Neuronal stem cell (in vitro differentiated cells): ENCODE measurements at regions not wholly inside any gene's neighbourhood (a gene's known extent, or its start where the extent isn't known, plus 50 kb on each side); places are given as distances from the start of the nearest gene placed in this dataset.

Source experiments
- DNase-seq: peaks from one replicate; pipeline ENCODE4 v3.0.0-alpha.2; 2013; ENCODE audit warnings: low spot score
- H2AFZ ChIP-seq: one replicate; pipeline ENCODE4 v1.6.1; 2013; ENCODE audit warnings: mild to moderate bottlenecking, low read length, inconsistent platforms
- H2AK5ac ChIP-seq: 2 replicates; pipeline ENCODE4 v1.6.1; 2013; ENCODE audit warnings: low read depth, mild to moderate bottlenecking, inconsistent platforms, low read length, moderate library complexity, mixed read lengths
- H2BK120ac ChIP-seq: 2 replicates; pipeline ENCODE4 v1.6.1; 2013; ENCODE audit warnings: low read depth, mild to moderate bottlenecking, inconsistent platforms, low read length, moderate library complexity, mixed read lengths
- H2BK12ac ChIP-seq: one replicate; pipeline ENCODE4 v1.6.1; 2013; ENCODE audit warnings: low read length, inconsistent platforms
- H2BK15ac ChIP-seq: 2 replicates; pipeline ENCODE4 v1.6.1; 2013; ENCODE audit warnings: mild to moderate bottlenecking, low read length, inconsistent platforms, mixed read lengths
- H2BK5ac ChIP-seq: one replicate; pipeline ENCODE4 v1.6.1; 2013; ENCODE audit warnings: inconsistent platforms, mild to moderate bottlenecking, low read length, moderate library complexity
- H3K14ac ChIP-seq: one replicate; pipeline ENCODE4 v1.6.1; 2013; ENCODE audit warnings: low read length, inconsistent platforms
- H3K18ac ChIP-seq: 2 replicates; pipeline ENCODE4 v1.6.1; 2013; ENCODE audit warnings: low read length, inconsistent platforms
- H3K23ac ChIP-seq: 2 replicates; pipeline ENCODE4 v1.6.1; 2013; ENCODE audit warnings: low read depth, mild to moderate bottlenecking, mixed read lengths, low read length, inconsistent platforms; ENCODE audit not compliant: poor library complexity
- H3K27ac ChIP-seq: replicated peaks from 3 replicates; pipeline ENCODE4 v1.5.1; 2013; ENCODE audit warnings: low read length, inconsistent platforms
- H3K27me3 ChIP-seq, 3 experiments: 2 replicates each; pipeline ENCODE4 v1.6.1; 2013; ENCODE audit warnings: low read length in 3 of 3, mild to moderate bottlenecking in 2 of 3, inconsistent platforms in 1 of 3, low read depth in 1 of 3, mixed read lengths in 1 of 3, moderate library complexity in 1 of 3; ENCODE audit not compliant: control insufficient read depth in 3 of 3, insufficient read depth in 3 of 3
- H3K36me3 ChIP-seq, 2 donors: replicated peaks in 1 of 2; 2 replicates each; pipeline ENCODE4 v1.6.1; 2013; ENCODE audit warnings: low read length in 2 of 2; ENCODE audit not compliant: control insufficient read depth in 2 of 2, insufficient read depth in 2 of 2
- H3K4ac ChIP-seq: 2 replicates; pipeline ENCODE4 v1.6.1; 2013; ENCODE audit warnings: inconsistent platforms, mild to moderate bottlenecking, low read length, moderate library complexity
- H3K4me1 ChIP-seq, 2 donors: 1 replicate in 1 of 2; 2 replicates in 1 of 2; pipeline ENCODE4 v1.6.1; 2013; ENCODE audit warnings: low read length in 2 of 2, low read depth in 1 of 2; ENCODE audit not compliant: control insufficient read depth in 2 of 2, insufficient read depth in 1 of 2
- H3K4me2 ChIP-seq: one replicate; pipeline ENCODE4 v1.6.1; 2013; ENCODE audit warnings: mild to moderate bottlenecking, low read length, inconsistent platforms; ENCODE audit not compliant: insufficient read depth, poor library complexity, severe bottlenecking
- H3K4me3 ChIP-seq, 2 donors: 2 replicates each; pipeline ENCODE4 v1.5.1; 2013; ENCODE audit warnings: low read length in 2 of 2, mild to moderate bottlenecking in 2 of 2, inconsistent platforms in 1 of 2, moderate library complexity in 1 of 2
- H3K79me1 ChIP-seq: one replicate; pipeline ENCODE4 v1.6.1; 2013; ENCODE audit warnings: low read depth, mild to moderate bottlenecking, inconsistent platforms, low read length, moderate library complexity
- H3K9ac ChIP-seq: one replicate; pipeline ENCODE4 v1.6.1; 2013; ENCODE audit warnings: mild to moderate bottlenecking, low read depth, low read length, inconsistent platforms; ENCODE audit not compliant: poor library complexity
- H3K9me3 ChIP-seq, 2 donors: replicated peaks in 1 of 2; 2 replicates each; pipeline versions ENCODE3 to v1.6.1; 2013; ENCODE audit warnings: low read length in 2 of 2, mild to moderate bottlenecking in 2 of 2, inconsistent platforms in 1 of 2, low read depth in 1 of 2, mixed read lengths in 1 of 2, moderate library complexity in 1 of 2; ENCODE audit not compliant: control insufficient read depth in 2 of 2, insufficient read depth in 1 of 2
- H4K8ac ChIP-seq: one replicate; pipeline ENCODE4 v1.6.1; 2013; ENCODE audit warnings: low read depth, mild to moderate bottlenecking, inconsistent platforms, low read length, moderate library complexity
- H4K91ac ChIP-seq: one replicate; pipeline ENCODE4 v1.6.1; 2013; ENCODE audit warnings: low read length, low read depth, mild to moderate bottlenecking, inconsistent platforms; ENCODE audit not compliant: poor library complexity
- WGBS, 2 donors: extraction: QIAGEN DNeasy Blood & Tissue Kit; methylation state at CpG; one replicate each; pipeline ENCODE4 v1.1.7; 2013; ENCODE audit warnings: missing lambda C conversion rate in 2 of 2, mixed read lengths in 1 of 2; ENCODE audit not compliant: insufficient read length in 2 of 2, insufficient replicate concordance in 1 of 2; ENCODE audit errors: extremely low coverage in 2 of 2; 5-methylcytosine and 5-hydroxymethylcytosine counted together

DNA sequence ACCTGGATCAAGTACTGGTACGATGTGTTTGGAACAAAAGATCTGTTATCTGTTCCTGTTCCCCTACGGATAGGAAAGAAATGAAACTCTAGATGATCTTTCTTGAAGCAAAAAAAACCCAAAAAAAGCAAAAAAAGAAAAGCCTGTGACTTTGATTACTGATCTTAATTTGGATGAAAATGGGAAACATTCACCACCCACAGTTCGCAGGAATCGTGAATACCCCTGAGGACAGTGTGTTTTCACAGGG is 138.7 kb upstream of the LMNTD1 start:
- no peak overlapping the region for H3K23ac ChIP-seq
- peaks cover 0 to 1% of the 10 kb centered on the region in 2 donors for H3K9me3 ChIP-seq
- H3K27ac ChIP-seq, result no peak overlapping the region
- H3K36me3 ChIP-seq, result no peaks in the 10 kb centered on the region
- no CpG with 5 or more reads among the region's 4 CpGs for WGBS, 2 donors
- no peak overlapping the region for H3K4ac ChIP-seq
- no peak overlapping the region for H3K4me3 ChIP-seq
- no peak overlapping the region for H4K91ac ChIP-seq
- no peak overlapping the region for H3K4me2 ChIP-seq
- no peak for DNase-seq
- H2AFZ ChIP-seq, result no peak overlapping the region
- H2AK5ac ChIP-seq, result no peak overlapping the region
- no peak overlapping the region for H2BK5ac ChIP-seq
- H3K4me1 ChIP-seq, result no peaks in the 10 kb centered on the region
- H2BK120ac ChIP-seq, result no peak overlapping the region
- no peak overlapping the region for H4K8ac ChIP-seq
- no peak overlapping the region for H2BK15ac ChIP-seq
- no peaks in the 10 kb centered on the region for H3K79me1 ChIP-seq
- no peak overlapping the region for H3K14ac ChIP-seq
- no peaks in the 10 kb centered on the region for H3K27me3 ChIP-seq
- H2BK12ac ChIP-seq, result no peak overlapping the region
- no peak overlapping the region for H3K9ac ChIP-seq
- H3K18ac ChIP-seq, result no peak overlapping the region

DNA sequence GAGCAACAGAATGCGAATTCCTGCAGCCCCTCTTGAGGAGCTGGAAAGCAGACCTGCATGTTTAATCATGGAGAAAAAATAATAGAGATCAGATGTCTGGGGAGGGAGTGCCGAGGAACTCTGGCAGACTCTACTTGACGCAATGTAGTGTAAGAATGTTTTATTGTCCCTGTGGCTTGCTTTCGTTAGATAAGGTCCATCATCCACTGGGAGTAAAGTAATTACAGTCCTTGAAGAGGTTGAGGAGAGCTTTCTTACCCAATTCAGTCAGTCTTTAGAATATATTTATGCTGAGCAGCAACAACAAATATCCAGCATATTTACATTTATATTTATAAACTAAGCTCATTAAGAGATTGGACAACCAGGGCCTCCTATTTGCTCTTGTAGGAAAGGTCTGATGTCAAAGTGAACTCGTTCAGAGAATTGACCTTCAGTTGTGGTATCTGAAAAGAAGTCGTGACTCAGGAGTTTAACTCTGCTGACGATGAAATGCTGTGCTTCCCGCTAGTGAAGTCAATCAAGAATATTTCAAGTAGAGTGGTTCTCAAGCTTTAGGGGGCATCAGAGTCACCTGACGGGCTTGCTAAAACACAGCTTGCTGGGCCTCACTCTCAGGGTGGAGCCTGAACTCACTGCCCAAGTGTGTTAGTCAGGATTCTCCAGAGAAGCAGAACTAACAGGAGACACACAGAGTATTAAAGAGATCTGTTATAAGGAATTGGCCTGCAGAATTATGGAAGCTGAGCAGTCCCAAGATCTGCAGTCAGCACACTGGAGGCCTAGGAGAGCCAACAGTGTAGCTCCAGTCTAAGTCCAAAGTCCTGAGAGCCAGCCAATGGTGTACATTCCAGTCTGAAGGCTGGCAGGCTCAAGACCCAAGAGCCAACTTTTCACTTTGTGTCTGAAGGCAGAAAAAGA is 139.3 kb upstream of the LMNTD1 start:
- H3K79me1 ChIP-seq, result no peaks in the 10 kb centered on the region
- no peak overlapping the region for H2BK15ac ChIP-seq
- H2AFZ ChIP-seq, result no peak overlapping the region
- no peaks in the 10 kb centered on the region for H3K27me3 ChIP-seq
- no peak overlapping the region for H3K4me3 ChIP-seq
- H2BK12ac ChIP-seq, result no peak overlapping the region
- WGBS, 2 donors, result no CpG with 5 or more reads among the region's 9 CpGs
- H3K4ac ChIP-seq, result no peak overlapping the region
- no peaks in the 10 kb centered on the region for H3K4me1 ChIP-seq
- H3K18ac ChIP-seq, result no peak overlapping the region
- no peak overlapping the region for H3K14ac ChIP-seq
- H2BK120ac ChIP-seq, result no peak overlapping the region
- H3K23ac ChIP-seq, result no peak overlapping the region
- H4K91ac ChIP-seq, result no peak overlapping the region
- H2AK5ac ChIP-seq, result no peak overlapping the region
- H3K9ac ChIP-seq, result no peak overlapping the region
- H3K27ac ChIP-seq, result no peak overlapping the region
- no peak overlapping the region for H3K4me2 ChIP-seq
- peaks cover 0 to 1% of the 10 kb centered on the region in 2 donors for H3K9me3 ChIP-seq
- no peak overlapping the region for H4K8ac ChIP-seq
- no peaks in the 10 kb centered on the region for H3K36me3 ChIP-seq
- DNase-seq, result no peak
- no peak overlapping the region for H2BK5ac ChIP-seq

DNA sequence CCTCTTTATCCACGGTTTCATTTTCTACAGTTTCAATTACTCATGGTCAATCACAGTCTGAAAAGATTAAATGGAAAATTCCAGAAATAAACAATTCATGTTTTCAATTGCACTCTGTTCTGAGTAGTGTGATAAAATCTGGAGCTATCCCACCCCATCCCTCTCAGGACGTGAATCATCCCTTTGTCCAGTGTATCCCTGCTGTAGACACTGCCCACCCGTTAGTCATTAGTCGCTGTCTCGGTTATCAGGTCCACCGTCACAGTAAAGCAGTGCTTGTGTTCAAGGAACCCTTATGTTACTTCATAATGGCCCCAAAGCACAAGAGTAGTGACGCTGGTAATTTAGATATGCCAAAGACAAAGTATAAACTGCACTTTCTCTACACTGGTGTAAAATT is 141.0 kb upstream of the LMNTD1 start:
- Histone ChIP-seq H3K27ac (no peak overlapping the region), H3K9me3 (peaks cover 0 to 1% of the 10 kb centered on the region in 2 donors)
- WGBS, 2 donors, result no CpG with 5 or more reads among the region's 7 CpGs

DNA sequence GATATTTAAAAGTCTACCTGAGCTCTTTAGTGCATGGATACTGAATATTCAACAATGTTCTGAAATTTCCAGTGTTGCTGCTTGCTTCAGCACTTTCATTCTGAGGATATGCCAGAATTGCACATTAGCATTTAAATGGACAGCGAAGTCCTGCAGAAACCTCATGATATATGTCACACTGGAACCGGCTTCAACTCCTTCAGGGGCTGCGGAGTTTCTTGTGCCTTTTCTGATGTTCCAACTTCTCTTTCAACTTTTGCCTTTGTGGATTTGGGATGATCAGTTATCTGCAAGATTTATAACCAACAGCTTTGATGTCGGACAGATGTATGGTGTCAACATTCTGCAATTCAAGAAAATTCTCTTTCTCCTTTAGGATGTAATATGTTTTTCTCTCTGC is 142.5 kb upstream of the LMNTD1 start:
- Histone ChIP-seq H4K91ac (no peak overlapping the region), H2BK120ac (no peak overlapping the region), H3K14ac (no peak overlapping the region), H3K23ac (no peak overlapping the region), H3K18ac (no peak overlapping the region), H3K4me3 (no peak overlapping the region), H3K79me1 (no peaks in the 10 kb centered on the region), H3K9me3 (no peaks in the 10 kb centered on the region), H3K4ac (no peak overlapping the region), H3K36me3 (no peaks in the 10 kb centered on the region), H2BK5ac (no peak overlapping the region), H2BK15ac (no peak overlapping the region), H3K4me2 (no peak overlapping the region), H3K9ac (no peak overlapping the region), H3K27ac (no peak overlapping the region), H2BK12ac (no peak overlapping the region), H3K4me1 (no peaks in the 10 kb centered on the region), H4K8ac (no peak overlapping the region), H3K27me3 (no peaks in the 10 kb centered on the region), H2AFZ (peak overlapping the region; percentile 15), H2AK5ac (no peak overlapping the region)
- WGBS, 2 donors, result no CpG with 5 or more reads among the region's 4 CpGs
- no peak for DNase-seq

More for the DNA sequence above, 141.0 kb upstream of the LMNTD1 start:
- no peak overlapping the region for H2BK120ac ChIP-seq
- H3K4me1 ChIP-seq, result no peaks in the 10 kb centered on the region
- H3K23ac ChIP-seq, result no peak overlapping the region
- DNase-seq, result no peak
- H2BK5ac ChIP-seq, result no peak overlapping the region
- no peak overlapping the region for H3K4me2 ChIP-seq
- no peak overlapping the region for H3K4ac ChIP-seq
- no peaks in the 10 kb centered on the region for H3K79me1 ChIP-seq
- H2AFZ ChIP-seq, result no peak overlapping the region
- no peak overlapping the region for H2AK5ac ChIP-seq
- H2BK15ac ChIP-seq, result no peak overlapping the region
- H3K9ac ChIP-seq, result no peak overlapping the region
- H3K4me3 ChIP-seq, result no peak overlapping the region
- no peaks in the 10 kb centered on the region for H3K27me3 ChIP-seq
- no peak overlapping the region for H4K8ac ChIP-seq
- no peak overlapping the region for H3K14ac ChIP-seq
- no peak overlapping the region for H3K18ac ChIP-seq
- no peak overlapping the region for H2BK12ac ChIP-seq
- no peak overlapping the region for H4K91ac ChIP-seq
- no peaks in the 10 kb centered on the region for H3K36me3 ChIP-seq
